HG02571 (cell line): ENCODE measurements at regions not wholly inside any gene's neighbourhood (a gene's known extent, or its start where the extent isn't known, plus 50 kb on each side); places are given as distances from the start of the nearest gene placed in this dataset.
"Not testable (repeated sequence)": the region's sequence is repeated elsewhere in the genome, so short reads cannot be mapped to it uniquely, and the experiment has no call there.

ENCODE experiments used
- ATAC-seq: cut with Tn5 transposase; IDR thresholded peaks from one replicate; pipeline ENCODE4 v1.9.1; 2021; ENCODE audit warnings: mild to moderate bottlenecking, moderate library complexity; ENCODE audit not compliant: unreplicated experiment

- no peak for ATAC-seq
Observed at GRCh38 chr10:3580565-3580964, 204.4 kb downstream of the KLF6 start.

GRCh38 chr10:3579845-3580244 is 205.2 kb downstream of the KLF6 start:
- ATAC-seq = no peak

- ATAC-seq = no peak
Observed at GRCh38 chr10:3578682-3579081, 206.3 kb downstream of the KLF6 start.

- no peak for ATAC-seq
Observed at GRCh38 chr10:3578159-3578558, 206.8 kb downstream of the KLF6 start.

- no peak for ATAC-seq
Observed at GRCh38 chr10:3574451-3574850, 210.6 kb downstream of the KLF6 start.

GRCh38 chr10:3573498-3573897 is 211.5 kb downstream of the KLF6 start:
- no peak for ATAC-seq

GRCh38 chr10:3571310-3571825 is 213.6 kb downstream of the KLF6 start:
- ATAC-seq = no peak

- ATAC-seq = no peak
Observed at GRCh38 chr10:3570855-3571266, 214.1 kb downstream of the KLF6 start.

GRCh38 chr10:3570131-3570729 is 214.8 kb downstream of the KLF6 start:
- no peak for ATAC-seq

GRCh38 chr10:3568983-3569382 is 216.0 kb downstream of the KLF6 start:
- no peak for ATAC-seq

- no peak for ATAC-seq
Observed at GRCh38 chr10:3568392-3568791, 216.6 kb downstream of the KLF6 start.

- no peak for ATAC-seq
Observed at GRCh38 chr10:3567291-3567963, 217.6 kb downstream of the KLF6 start.

- ATAC-seq = no peak
Observed at GRCh38 chr10:3566627-3567026, 218.4 kb downstream of the KLF6 start.

GRCh38 chr10:3564346-3565002 is 220.5 kb downstream of the KLF6 start:
- ATAC-seq = no peak

GRCh38 chr10:3563298-3563697 is 221.7 kb downstream of the KLF6 start:
- ATAC-seq = no peak

GRCh38 chr10:3560628-3561027 is 224.4 kb downstream of the KLF6 start:
- not testable (repeated sequence) for ATAC-seq

- no peak for ATAC-seq
Observed at GRCh38 chr10:3559527-3559926, 225.5 kb downstream of the KLF6 start.

- no peak for ATAC-seq
Observed at GRCh38 chr10:3559011-3559410, 226.0 kb downstream of the KLF6 start.

- ATAC-seq = not testable (repeated sequence)
Observed at GRCh38 chr10:3556191-3557017, 228.6 kb downstream of the KLF6 start.

GRCh38 chr10:3554121-3554522 is 230.9 kb downstream of the KLF6 start:
- no peak for ATAC-seq

GRCh38 chr10:3552281-3552680 is 232.7 kb downstream of the KLF6 start:
- no peak for ATAC-seq
